ENCODE measurements at regions not wholly inside any gene's neighbourhood (a gene's known extent, or its start where the extent isn't known, plus 50 kb on each side); places are given as distances from the start of the nearest gene placed in this dataset.
"Not testable (repeated sequence)": the region's sequence is repeated elsewhere in the genome, so short reads cannot be mapped to it uniquely, and the experiment has no call there.

- DNase-seq (ENCODE audit: low read depth, low spot score) = no peak
Observed at GRCh38 chr6:27742833-27743573, 169.2 kb downstream of the OR2B2 start.

GRCh38 chr6:27739902-27740301 lies 172.3 kb downstream of the OR2B2 start:
- not testable (repeated sequence) for DNase-seq (ENCODE audit: low read depth, low spot score)

GRCh38 chr6:27736686-27737085 lies 175.5 kb downstream of the OR2B2 start:
- no peak for DNase-seq (ENCODE audit: low read depth, low spot score)

- DNase-seq (ENCODE audit: low read depth, low spot score) = no peak
Observed at GRCh38 chr6:27728442-27728841, 183.8 kb downstream of the OR2B2 start.

GRCh38 chr6:27726619-27727023 lies 185.6 kb downstream of the OR2B2 start:
- no peak for DNase-seq (ENCODE audit: low read depth, low spot score)

- DNase-seq (ENCODE audit: low read depth, low spot score) = peak; percentile 35
Observed at GRCh38 chr6:27720607-27721580, 191.3 kb downstream of the OR2B2 start.

- DNase-seq (ENCODE audit: low read depth, low spot score) = not testable (repeated sequence)
Observed at GRCh38 chr6:27719039-27719438, 193.2 kb downstream of the OR2B2 start.

- DNase-seq (ENCODE audit: low read depth, low spot score) = no peak
Observed at GRCh38 chr6:27706431-27706830, 205.8 kb downstream of the OR2B2 start.

- no peak for DNase-seq (ENCODE audit: low read depth, low spot score)
Observed at GRCh38 chr6:27700337-27700736, 211.9 kb downstream of the OR2B2 start.

- DNase-seq (ENCODE audit: low read depth, low spot score) = no peak
Observed at GRCh38 chr6:27694547-27694874, 217.7 kb downstream of the OR2B2 start.

GRCh38 chr6:27693766-27694546 lies 218.2 kb downstream of the OR2B2 start:
- peak; percentile 70 for DNase-seq (ENCODE audit: low read depth, low spot score)

GRCh38 chr6:27692133-27692532 lies 219.2 kb upstream of the ZNF184 start:
- not testable (repeated sequence) for DNase-seq (ENCODE audit: low read depth, low spot score)

GRCh38 chr6:27688014-27688586 lies 215.2 kb upstream of the ZNF184 start:
- peak; percentile 89 for DNase-seq (ENCODE audit: low read depth, low spot score)

- peak; percentile 88 for DNase-seq (ENCODE audit: low read depth, low spot score)
Observed at GRCh38 chr6:27687154-27688013, 214.5 kb upstream of the ZNF184 start.

GRCh38 chr6:27685279-27685678 lies 212.4 kb upstream of the ZNF184 start:
- no peak for DNase-seq (ENCODE audit: low read depth, low spot score)

- peak; percentile 82 for DNase-seq (ENCODE audit: low read depth, low spot score)
Observed at GRCh38 chr6:27684264-27685211, 211.6 kb upstream of the ZNF184 start.

GRCh38 chr6:27679964-27680694 lies 207.2 kb upstream of the ZNF184 start:
- peak; percentile 29 for DNase-seq (ENCODE audit: low read depth, low spot score)

GRCh38 chr6:27679308-27679963 lies 206.5 kb upstream of the ZNF184 start:
- DNase-seq (ENCODE audit: low read depth, low spot score) = peak; percentile 21
